Epithelial cell of proximal tubule (primary cell): ENCODE measurements at regions not wholly inside any gene's neighbourhood (a gene's known extent, or its start where the extent isn't known, plus 50 kb on each side); places are given as distances from the start of the nearest gene placed in this dataset.

Experiments
- DNase-seq: peaks from one replicate; pipeline ENCODE4 v3.0.0-alpha.2; 2011; ENCODE audit warnings: low read depth
- H3K4me3 ChIP-seq: 2 replicates; pipeline ENCODE4 v1.5.1; 2011; ENCODE audit warnings: low read depth, mild to moderate bottlenecking, low read length
- CTCF ChIP-seq: conservative IDR thresholded peaks from 2 replicates; pipeline ENCODE4 v1.5.1; 2012; ENCODE audit warnings: low read depth, mild to moderate bottlenecking, low read length

DNA sequence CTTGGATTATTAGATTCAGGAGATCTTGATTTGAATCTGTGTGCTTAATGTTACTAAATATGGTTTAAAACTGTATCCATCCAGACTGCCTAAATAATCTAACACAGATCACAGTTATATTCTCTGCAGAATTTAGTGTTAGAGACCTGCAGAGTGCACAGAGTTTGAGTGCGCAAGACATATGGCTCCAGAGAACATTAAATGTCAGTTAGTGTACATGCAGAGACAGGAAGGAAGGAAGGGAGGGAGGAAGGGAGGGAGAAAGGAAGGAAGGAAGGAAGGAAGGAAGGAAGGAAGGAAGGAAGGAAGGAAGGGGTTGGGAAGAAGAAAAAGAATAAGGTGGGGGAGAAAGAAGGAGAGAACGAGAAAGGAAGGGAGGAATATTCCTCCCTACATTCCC, 210.0 kb upstream of the COX7C start:
- no peak overlapping the region for H3K4me3 ChIP-seq
- TF ChIP-seq CTCF: no peak
- DNase-seq: no peak

DNA sequence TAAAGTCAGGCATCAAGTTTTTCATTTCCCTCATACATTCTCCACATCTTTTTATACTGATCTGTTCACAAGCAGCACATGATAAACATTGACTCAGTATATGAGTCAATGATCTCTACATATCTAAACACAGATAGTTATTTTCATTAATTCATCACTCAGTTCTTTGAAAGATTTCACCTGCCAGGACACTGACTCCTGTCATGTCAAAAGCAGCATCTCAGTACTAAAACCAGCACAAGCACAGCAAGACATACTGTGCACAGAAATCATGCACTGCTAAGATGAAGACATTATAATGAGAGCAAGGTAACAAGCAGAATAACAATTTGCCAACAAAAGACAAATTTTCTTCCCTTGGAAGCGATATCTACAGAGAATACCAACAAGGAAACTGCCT, 206.1 kb upstream of the COX7C start:
- no peak for DNase-seq
- no peak overlapping the region for H3K4me3 ChIP-seq
- TF ChIP-seq CTCF: no peak

- no peak overlapping the region for H3K4me3 ChIP-seq
- DNase-seq: no peak
- no peak for TF ChIP-seq CTCF
Measured at GRCh38 chr5:86427158-86427557, 190.6 kb upstream of the COX7C start.

GRCh38 chr5:86439593-86440110, 178.1 kb upstream of the COX7C start:
- no peak overlapping the region for H3K4me3 ChIP-seq
- DNase-seq: no peak
- TF ChIP-seq CTCF: no peak

DNA sequence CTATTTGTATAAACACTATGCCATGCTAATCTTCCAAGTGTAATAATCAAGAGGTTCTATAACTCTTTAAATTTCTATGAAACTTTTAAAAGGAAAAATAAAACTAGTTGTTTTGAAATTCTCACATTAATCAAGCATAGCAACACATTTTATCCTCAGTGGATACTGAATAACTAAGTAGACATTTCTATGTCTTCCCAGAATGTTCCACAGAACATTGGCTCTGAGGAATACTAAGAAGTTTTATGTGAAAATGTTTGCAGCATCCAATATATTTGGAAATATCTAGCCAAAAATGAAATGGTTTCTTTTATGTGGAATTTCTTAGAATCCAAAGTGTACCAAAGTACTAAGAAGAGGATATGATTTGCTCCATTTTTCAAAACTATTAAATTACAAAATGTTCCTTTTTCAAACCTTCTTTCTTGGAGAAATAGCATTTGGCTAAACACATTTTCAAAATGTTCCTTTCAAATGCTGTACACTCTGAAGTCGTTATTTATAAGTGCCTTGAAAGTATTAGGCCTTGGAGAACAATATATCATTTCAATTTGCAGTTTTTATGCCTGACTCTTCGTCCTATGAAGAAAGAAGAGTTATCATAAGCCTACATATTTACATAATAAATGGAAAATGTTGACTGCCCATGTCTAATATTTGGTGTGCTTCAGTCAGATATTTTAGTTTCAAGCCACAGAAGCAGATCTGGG, 175.6 kb upstream of the COX7C start:
- TF ChIP-seq CTCF: no peak

DNA sequence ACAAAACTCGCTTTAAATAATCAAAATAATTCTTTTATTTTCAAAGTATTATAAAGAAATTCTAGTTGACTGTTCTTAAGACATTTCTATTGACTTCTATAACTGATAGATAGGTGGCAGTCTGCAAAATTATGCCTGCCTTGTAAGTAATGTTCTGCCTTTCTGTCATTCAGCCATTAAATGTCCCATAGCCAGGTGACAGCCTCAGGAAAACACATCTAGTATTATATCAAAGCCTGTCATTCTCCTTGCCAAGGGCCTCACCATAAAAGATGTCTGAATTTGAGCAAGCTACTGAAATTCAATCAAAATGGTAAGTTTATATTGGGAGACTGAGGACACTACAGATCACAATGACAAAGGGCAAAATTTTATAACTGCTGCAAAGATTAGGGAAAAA, 170.4 kb upstream of the COX7C start:
- TF ChIP-seq CTCF: no peak
- H3K4me3 ChIP-seq: no peak overlapping the region
- no peak for DNase-seq

More for the DNA sequence above, 175.6 kb upstream of the COX7C start:
- H3K4me3 ChIP-seq: no peak overlapping the region
- no peak for DNase-seq

DNA sequence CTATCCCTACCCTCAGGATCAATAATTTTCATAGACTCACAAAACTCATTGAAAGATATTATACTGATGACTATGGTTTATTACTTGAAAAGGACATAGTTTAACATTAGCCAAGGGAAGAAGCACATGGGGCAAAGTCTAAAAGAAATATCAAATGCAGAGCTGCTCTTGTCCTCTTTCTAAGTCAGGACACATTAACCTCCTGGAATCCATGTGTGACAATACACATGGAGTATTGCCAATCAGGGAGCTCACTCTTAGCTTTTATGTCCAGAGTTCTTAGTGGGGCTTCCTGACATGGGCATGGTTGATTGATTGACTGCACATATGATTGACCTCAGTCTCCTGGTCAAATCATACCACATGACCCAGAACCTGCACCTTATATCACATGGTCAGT, 165.5 kb upstream of the COX7C start:
- no peak for DNase-seq
- H3K4me3 ChIP-seq: no peak overlapping the region
- no peak for TF ChIP-seq CTCF
